MM.1S (cell line): ENCODE measurements at regions not wholly inside any gene's neighbourhood (a gene's known extent, or its start where the extent isn't known, plus 50 kb on each side); places are given as distances from the start of the nearest gene placed in this dataset.

Source experiments
- EZH2phosphoT487 ChIP-seq: fragments of 300-600 bp; sonication (generic); IDR thresholded peaks from 2 replicates; pipeline ENCODE4 v1.6.1; 2018; ENCODE audit warnings: antibody characterized with exemption, low read length
- TF ChIP-seq, protein P1 (sequence below): fragments of 300-600 bp; sonication (generic); IDR thresholded peaks from 2 replicates; pipeline ENCODE4 v1.5.1; 2016; ENCODE audit warnings: antibody characterized with exemption, low read length, mixed read lengths

- TF ChIP-seq, protein P1, sequence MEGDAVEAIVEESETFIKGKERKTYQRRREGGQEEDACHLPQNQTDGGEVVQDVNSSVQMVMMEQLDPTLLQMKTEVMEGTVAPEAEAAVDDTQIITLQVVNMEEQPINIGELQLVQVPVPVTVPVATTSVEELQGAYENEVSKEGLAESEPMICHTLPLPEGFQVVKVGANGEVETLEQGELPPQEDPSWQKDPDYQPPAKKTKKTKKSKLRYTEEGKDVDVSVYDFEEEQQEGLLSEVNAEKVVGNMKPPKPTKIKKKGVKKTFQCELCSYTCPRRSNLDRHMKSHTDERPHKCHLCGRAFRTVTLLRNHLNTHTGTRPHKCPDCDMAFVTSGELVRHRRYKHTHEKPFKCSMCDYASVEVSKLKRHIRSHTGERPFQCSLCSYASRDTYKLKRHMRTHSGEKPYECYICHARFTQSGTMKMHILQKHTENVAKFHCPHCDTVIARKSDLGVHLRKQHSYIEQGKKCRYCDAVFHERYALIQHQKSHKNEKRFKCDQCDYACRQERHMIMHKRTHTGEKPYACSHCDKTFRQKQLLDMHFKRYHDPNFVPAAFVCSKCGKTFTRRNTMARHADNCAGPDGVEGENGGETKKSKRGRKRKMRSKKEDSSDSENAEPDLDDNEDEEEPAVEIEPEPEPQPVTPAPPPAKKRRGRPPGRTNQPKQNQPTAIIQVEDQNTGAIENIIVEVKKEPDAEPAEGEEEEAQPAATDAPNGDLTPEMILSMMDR = no peak
- no peak for TF ChIP-seq EZH2phosphoT487
These were observed 119.7 kb upstream of the NUDT6 start for GRCh38 chr4:123042095-123042494.
